HCT116 (cell line): ENCODE measurements at regions not wholly inside any gene's neighbourhood (a gene's known extent, or its start where the extent isn't known, plus 50 kb on each side); places are given as distances from the start of the nearest gene placed in this dataset.

ENCODE experiments used
- EZH2 ChIP-seq: fragments of 200-600 bp; sonication (generic); IDR thresholded peaks from 2 replicates; pipeline ENCODE4 v1.6.1; 2017; ENCODE audit warnings: antibody characterized with exemption, mixed run types
- EZH2phosphoT487 ChIP-seq: fragments of 200-600 bp; IDR thresholded peaks from 2 replicates; pipeline ENCODE4 v1.6.1; 2018; ENCODE audit warnings: antibody characterized with exemption, borderline replicate concordance
- POLR2A ChIP-seq: IDR thresholded peaks from 2 replicates; pipeline ENCODE4 v1.7.0; 2011; ENCODE audit warnings: borderline replicate concordance; ENCODE audit not compliant: insufficient read depth, insufficient read length; ENCODE audit errors: extremely low read depth
- POLR2AphosphoS5 ChIP-seq: IDR thresholded peaks from 2 replicates; pipeline ENCODE4 v1.6.1; 2011; ENCODE audit warnings: mild to moderate bottlenecking, low read depth, low read length, moderate library complexity
- RAD21 ChIP-seq: IDR thresholded peaks from 2 replicates; pipeline ENCODE4 v1.6.1; 2012; ENCODE audit warnings: low read depth, mild to moderate bottlenecking
- TF ChIP-seq, protein P1 (sequence below), 3 experiments: fragments of 200-600 bp in 1 of 3; sonication (generic) in 1 of 3; IDR thresholded peaks in 2 of 3; conservative IDR thresholded peaks in 1 of 3; 2 replicates each; pipeline ENCODE4 v1.5.1; 2012 to 2017; ENCODE audit warnings: low read depth in 2 of 3, low read length in 2 of 3, antibody characterized with exemption in 1 of 3, borderline replicate concordance in 1 of 3, control low read depth in 1 of 3, mild to moderate bottlenecking in 1 of 3, mixed read lengths in 1 of 3, mixed run types in 1 of 3, moderate library complexity in 1 of 3; ENCODE audit not compliant: insufficient read depth in 1 of 3
- TF ChIP-seq, protein P2 (sequence below): IDR thresholded peaks from 2 replicates; pipeline ENCODE4 v1.6.1; 2012; ENCODE audit warnings: low read depth
- TF ChIP-seq, protein P3 (sequence below): IDR thresholded peaks from 2 replicates; pipeline ENCODE4 v1.6.1; 2012
- TF ChIP-seq, protein P4 (sequence below): IDR thresholded peaks from 2 replicates; pipeline ENCODE4 v1.6.1; 2012

DNA sequence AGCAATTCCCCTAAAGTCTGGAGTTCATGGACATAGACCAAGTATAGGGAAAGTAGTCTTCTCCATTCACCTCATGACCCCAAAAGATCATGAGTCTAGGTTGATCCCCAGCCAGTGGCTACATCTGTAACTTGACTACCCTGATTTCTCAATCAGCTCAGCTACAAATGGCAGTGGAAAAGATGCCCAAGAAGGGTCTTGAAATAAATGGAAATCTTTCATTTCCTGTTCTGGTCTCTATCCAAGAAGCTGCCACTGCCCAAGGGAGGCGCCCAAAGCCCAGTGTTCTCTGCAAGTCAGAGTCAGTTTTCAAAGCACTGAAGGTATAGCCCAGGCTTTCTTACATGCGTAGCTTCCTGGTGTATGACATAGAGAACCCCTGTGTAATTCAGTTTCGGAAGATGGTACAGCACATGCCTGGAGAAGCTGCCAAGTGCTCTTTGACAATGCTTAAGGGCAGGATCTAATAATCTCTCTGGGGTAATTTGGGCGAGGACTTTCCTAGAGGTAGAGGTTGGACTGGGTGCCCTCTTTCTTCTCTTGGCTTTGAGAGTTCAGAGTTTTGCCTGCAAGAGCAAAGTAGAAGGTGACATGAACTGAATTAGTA, 101.1 kb downstream of the ADAMTS15 start:
- TF ChIP-seq, protein P1, sequence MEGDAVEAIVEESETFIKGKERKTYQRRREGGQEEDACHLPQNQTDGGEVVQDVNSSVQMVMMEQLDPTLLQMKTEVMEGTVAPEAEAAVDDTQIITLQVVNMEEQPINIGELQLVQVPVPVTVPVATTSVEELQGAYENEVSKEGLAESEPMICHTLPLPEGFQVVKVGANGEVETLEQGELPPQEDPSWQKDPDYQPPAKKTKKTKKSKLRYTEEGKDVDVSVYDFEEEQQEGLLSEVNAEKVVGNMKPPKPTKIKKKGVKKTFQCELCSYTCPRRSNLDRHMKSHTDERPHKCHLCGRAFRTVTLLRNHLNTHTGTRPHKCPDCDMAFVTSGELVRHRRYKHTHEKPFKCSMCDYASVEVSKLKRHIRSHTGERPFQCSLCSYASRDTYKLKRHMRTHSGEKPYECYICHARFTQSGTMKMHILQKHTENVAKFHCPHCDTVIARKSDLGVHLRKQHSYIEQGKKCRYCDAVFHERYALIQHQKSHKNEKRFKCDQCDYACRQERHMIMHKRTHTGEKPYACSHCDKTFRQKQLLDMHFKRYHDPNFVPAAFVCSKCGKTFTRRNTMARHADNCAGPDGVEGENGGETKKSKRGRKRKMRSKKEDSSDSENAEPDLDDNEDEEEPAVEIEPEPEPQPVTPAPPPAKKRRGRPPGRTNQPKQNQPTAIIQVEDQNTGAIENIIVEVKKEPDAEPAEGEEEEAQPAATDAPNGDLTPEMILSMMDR (IDR thresholded peaks at IDR 0.05 in 2 of 3, conservative IDR thresholded peaks at IDR 0.05 in 1 of 3; ENCODE audit: borderline replicate concordance in 1 of 3, insufficient read depth in 1 of 3, low read depth in 2 of 3, low read length in 2 of 3): no peak
- TF ChIP-seq, protein P2, sequence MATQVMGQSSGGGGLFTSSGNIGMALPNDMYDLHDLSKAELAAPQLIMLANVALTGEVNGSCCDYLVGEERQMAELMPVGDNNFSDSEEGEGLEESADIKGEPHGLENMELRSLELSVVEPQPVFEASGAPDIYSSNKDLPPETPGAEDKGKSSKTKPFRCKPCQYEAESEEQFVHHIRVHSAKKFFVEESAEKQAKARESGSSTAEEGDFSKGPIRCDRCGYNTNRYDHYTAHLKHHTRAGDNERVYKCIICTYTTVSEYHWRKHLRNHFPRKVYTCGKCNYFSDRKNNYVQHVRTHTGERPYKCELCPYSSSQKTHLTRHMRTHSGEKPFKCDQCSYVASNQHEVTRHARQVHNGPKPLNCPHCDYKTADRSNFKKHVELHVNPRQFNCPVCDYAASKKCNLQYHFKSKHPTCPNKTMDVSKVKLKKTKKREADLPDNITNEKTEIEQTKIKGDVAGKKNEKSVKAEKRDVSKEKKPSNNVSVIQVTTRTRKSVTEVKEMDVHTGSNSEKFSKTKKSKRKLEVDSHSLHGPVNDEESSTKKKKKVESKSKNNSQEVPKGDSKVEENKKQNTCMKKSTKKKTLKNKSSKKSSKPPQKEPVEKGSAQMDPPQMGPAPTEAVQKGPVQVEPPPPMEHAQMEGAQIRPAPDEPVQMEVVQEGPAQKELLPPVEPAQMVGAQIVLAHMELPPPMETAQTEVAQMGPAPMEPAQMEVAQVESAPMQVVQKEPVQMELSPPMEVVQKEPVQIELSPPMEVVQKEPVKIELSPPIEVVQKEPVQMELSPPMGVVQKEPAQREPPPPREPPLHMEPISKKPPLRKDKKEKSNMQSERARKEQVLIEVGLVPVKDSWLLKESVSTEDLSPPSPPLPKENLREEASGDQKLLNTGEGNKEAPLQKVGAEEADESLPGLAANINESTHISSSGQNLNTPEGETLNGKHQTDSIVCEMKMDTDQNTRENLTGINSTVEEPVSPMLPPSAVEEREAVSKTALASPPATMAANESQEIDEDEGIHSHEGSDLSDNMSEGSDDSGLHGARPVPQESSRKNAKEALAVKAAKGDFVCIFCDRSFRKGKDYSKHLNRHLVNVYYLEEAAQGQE: no peak
- TF ChIP-seq, protein P3, sequence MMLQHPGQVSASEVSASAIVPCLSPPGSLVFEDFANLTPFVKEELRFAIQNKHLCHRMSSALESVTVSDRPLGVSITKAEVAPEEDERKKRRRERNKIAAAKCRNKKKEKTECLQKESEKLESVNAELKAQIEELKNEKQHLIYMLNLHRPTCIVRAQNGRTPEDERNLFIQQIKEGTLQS: no peak
- TF ChIP-seq EZH2: no peak
- TF ChIP-seq EZH2phosphoT487: no peak
- TF ChIP-seq POLR2A: no peak
- TF ChIP-seq RAD21: no peak; the same call in 1 of the 2 replicates
- TF ChIP-seq POLR2AphosphoS5: no peak
- TF ChIP-seq, protein P4, sequence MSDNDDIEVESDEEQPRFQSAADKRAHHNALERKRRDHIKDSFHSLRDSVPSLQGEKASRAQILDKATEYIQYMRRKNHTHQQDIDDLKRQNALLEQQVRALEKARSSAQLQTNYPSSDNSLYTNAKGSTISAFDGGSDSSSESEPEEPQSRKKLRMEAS: no peak
